GM18861 (cell line): ENCODE measurements at regions not wholly inside any gene's neighbourhood (a gene's known extent, or its start where the extent isn't known, plus 50 kb on each side); places are given as distances from the start of the nearest gene placed in this dataset.
"Not testable (repeated sequence)": the region's sequence is repeated elsewhere in the genome, so short reads cannot be mapped to it uniquely, and the experiment has no call there.

Experiments used
- ATAC-seq: cut with Tn5 transposase; IDR thresholded peaks from one replicate; pipeline ENCODE4 v1.9.1; 2021; ENCODE audit not compliant: unreplicated experiment

- not testable (repeated sequence) for ATAC-seq
These were observed 297.3 kb downstream of the CCDC74A start for GRCh38 chr2:131824986-131825385.

- ATAC-seq = no peak
These were observed 299.9 kb downstream of the CCDC74A start for GRCh38 chr2:131827481-131828163.

- no peak for ATAC-seq
These were observed 300.5 kb downstream of the CCDC74A start for GRCh38 chr2:131828164-131828561.

- not testable (repeated sequence) for ATAC-seq
These were observed 301.2 kb downstream of the CCDC74A start for GRCh38 chr2:131828633-131829455.

GRCh38 chr2:131829456-131830241, 302.0 kb downstream of the CCDC74A start:
- ATAC-seq = not testable (repeated sequence)

- ATAC-seq = not testable (repeated sequence)
These were observed 302.7 kb downstream of the CCDC74A start for GRCh38 chr2:131830242-131830945.

GRCh38 chr2:131830946-131831310, 303.2 kb downstream of the CCDC74A start:
- ATAC-seq = not testable (repeated sequence)

GRCh38 chr2:131831450-131832208, 303.9 kb downstream of the CCDC74A start:
- not testable (repeated sequence) for ATAC-seq

- ATAC-seq = not testable (repeated sequence)
These were observed 304.6 kb downstream of the CCDC74A start for GRCh38 chr2:131832209-131832780.

GRCh38 chr2:131832917-131833316, 305.2 kb downstream of the CCDC74A start:
- ATAC-seq = not testable (repeated sequence)

- ATAC-seq = not testable (repeated sequence)
These were observed 305.9 kb downstream of the CCDC74A start for GRCh38 chr2:131833367-131834202.

GRCh38 chr2:131834203-131835020, 306.7 kb downstream of the CCDC74A start:
- ATAC-seq = not testable (repeated sequence)

GRCh38 chr2:131835022-131835421, 307.3 kb downstream of the CCDC74A start:
- not testable (repeated sequence) for ATAC-seq

- ATAC-seq = no peak
These were observed 308.0 kb downstream of the CCDC74A start for GRCh38 chr2:131835621-131836091.

- ATAC-seq = not testable (repeated sequence)
These were observed 308.4 kb downstream of the CCDC74A start for GRCh38 chr2:131836116-131836515.

- not testable (repeated sequence) for ATAC-seq
These were observed 316.4 kb downstream of the CCDC74A start for GRCh38 chr2:131844044-131844443.

GRCh38 chr2:131856202-131856601, 305.6 kb downstream of the ANKRD30BL start:
- not testable (repeated sequence) for ATAC-seq

GRCh38 chr2:131858197-131858596, 303.6 kb downstream of the ANKRD30BL start:
- ATAC-seq = not testable (repeated sequence)
